ENCODE measurements at regions not wholly inside any gene's neighbourhood (a gene's known extent, or its start where the extent isn't known, plus 50 kb on each side); places are given as distances from the start of the nearest gene placed in this dataset.

- TF ChIP-seq CTCF (IDR thresholded peaks at IDR 0.05), result no peak
- no peak for TF ChIP-seq POLR2A (IDR thresholded peaks at IDR 0.05)
These were observed 372.8 kb upstream of the DUSP10 start for GRCh38 chr1:222114536-222115156.
